HG03175 (cell line): ENCODE measurements at regions not wholly inside any gene's neighbourhood (a gene's known extent, or its start where the extent isn't known, plus 50 kb on each side); places are given as distances from the start of the nearest gene placed in this dataset.

ENCODE experiments used
- ATAC-seq: cut with Tn5 transposase; IDR thresholded peaks from one replicate; pipeline ENCODE4 v1.9.1; 2021; ENCODE audit warnings: mild to moderate bottlenecking, moderate library complexity; ENCODE audit not compliant: unreplicated experiment

DNA sequence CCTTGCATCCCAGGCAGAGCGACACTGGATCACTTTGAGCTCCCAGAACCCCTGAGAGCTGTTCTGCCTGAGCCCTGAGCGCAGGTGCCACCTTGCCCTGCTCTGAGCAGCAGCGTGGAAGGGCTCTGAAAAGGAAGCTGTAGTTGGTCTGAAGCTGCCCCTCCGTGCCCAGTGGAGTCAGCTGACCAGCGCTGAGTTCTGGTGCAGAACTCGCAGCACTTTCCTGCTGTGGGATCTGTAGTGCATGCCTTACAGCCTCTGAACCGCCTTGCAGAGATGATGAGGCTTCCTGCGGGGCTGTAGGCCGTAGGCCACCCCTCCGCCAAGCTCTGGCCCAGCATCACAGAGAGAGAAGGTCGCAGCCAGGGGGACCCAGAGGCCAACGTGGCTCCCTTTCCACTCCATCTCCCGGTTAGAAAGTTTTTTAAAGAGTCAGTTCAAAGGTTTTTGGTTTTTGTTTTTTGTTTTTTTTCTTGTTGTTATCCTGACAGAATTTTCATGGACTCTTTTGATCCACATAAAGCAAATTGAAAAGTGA is 158.3 kb upstream of the CST7 start:
- ATAC-seq: no peak

- no peak for ATAC-seq
Observed at GRCh38 chr20:24791953-24792352, 157.1 kb upstream of the CST7 start.

- ATAC-seq: no peak
Observed at GRCh38 chr20:24792641-24793495, 156.2 kb upstream of the CST7 start.

DNA sequence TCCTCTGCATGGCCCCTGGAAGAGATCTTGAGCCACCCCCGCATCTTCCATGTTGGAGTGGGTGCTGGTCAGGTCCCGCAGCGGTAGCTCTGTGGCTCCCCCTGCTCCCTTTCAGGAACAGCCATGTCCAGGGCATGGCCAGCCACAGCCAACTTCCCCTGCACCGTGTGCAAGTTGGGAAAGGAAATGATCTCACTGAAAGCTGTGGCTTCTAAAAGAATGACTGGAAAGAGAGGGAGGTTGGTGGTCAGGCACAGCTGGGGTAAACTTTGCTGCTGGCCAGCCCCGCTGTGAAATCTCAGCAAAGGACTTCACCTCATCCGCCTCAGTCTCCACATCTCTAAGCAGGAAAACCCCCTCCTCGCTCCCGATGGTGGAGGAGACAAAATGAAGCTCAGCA is 153.6 kb upstream of the CST7 start:
- no peak for ATAC-seq

- no peak for ATAC-seq
Observed at GRCh38 chr20:24796236-24796635, 152.8 kb upstream of the CST7 start.

- no peak for ATAC-seq
Observed at GRCh38 chr20:24797113-24797512, 152.0 kb upstream of the CST7 start.

DNA sequence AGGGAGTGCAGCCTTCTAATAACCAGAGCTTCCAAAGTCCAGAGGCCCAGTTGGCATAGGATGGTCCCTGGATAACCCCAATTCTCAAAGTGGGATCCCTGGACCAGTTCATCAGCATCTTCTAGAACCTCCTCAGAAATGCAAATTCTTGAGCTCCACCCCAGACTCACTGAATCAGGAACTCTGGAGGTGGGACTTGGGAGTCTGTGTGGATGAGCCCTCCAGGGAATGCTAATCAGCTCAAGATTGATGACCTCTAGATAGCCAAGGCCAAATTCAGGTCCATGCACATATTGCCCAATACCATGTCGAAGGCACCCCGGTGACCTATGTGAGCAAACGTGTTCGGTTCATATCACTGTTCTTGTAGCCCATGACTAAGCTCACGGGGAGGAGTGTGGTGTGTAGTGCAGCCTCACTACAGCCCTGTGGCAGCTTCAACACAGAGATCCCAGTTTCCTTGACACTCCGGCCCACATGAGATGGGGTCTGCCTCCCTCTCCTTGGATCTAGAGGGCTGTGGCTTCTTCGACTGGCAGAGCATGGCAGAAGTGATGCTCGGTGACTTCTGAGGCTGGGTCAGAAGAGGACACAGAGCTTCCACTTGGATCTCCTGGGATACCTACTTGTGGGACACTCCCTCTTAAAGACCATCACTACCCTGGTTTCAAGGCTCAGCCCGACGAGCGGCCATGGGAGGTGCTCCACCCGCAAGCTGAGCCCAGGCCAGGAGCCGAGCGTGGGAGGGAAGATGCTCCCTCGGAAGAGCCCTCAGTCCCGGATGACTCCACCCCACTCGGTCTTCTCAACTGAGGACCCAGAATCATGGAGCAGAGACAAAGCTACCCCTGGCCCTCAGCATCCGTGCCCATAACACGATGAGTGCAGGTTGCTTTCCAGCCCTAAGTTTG is 151.1 kb upstream of the CST7 start:
- no peak for ATAC-seq

- ATAC-seq: no peak
Observed at GRCh38 chr20:24798930-24799705, 150.0 kb upstream of the CST7 start.

DNA sequence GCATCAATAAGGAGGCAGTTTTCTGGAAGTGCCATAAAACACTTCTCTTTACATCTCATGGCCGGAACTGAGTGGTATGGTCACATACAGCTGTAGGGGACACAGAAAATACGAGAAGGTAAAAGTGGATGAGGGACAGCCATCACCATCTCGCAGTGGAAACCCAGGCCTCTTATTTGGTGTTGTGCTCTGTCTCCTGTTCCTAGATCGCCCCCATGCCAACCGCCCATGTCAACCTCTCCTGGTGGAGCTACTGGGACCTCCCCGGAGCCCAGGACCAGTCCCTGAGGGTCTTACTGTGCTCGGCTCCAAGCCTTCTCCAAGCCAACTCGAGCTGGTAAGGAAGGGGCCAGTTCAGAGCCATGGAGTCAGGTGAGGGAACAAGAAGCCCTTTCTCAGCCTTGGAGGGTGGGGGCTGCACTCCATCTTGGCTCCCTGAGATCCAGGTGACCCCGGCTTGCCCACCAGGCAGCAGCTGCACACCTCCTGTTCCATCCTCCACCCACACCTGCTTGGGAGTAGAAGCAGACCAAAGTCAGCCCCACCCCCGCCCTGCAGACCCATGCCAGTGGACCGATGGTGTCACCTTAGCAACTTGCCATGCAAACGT is 149.0 kb upstream of the CST7 start:
- no peak for ATAC-seq

DNA sequence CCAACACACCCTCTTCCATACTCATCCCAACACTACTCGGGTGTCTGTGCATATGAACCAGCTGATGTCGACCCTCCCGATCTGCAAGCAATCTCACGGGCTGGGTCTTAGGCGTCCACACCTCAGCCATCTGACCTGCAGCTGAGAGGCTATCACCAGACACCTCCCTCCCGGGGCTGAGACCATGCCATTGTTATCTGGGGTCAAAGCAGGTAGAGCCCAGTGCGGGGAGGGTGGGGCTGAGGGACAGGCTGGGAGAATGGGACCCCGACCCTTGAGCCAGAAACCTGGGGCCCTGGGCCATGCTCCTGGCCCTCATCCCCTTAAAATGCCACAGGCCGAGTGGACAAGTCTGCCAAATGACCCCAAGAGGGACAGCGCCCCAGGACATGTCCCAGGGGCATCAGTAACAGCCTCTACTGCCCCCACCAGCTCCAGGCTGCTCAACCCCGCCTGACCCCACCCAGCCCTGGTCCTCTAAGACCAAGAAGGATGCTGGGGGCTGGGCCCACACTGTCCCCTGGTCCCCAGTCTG is 146.7 kb upstream of the CST7 start:
- ATAC-seq: no peak

GRCh38 chr20:24804481-24805206 is 144.4 kb upstream of the CST7 start:
- no peak for ATAC-seq

- ATAC-seq: no peak
Observed at GRCh38 chr20:24805456-24806238, 143.4 kb upstream of the CST7 start.

DNA sequence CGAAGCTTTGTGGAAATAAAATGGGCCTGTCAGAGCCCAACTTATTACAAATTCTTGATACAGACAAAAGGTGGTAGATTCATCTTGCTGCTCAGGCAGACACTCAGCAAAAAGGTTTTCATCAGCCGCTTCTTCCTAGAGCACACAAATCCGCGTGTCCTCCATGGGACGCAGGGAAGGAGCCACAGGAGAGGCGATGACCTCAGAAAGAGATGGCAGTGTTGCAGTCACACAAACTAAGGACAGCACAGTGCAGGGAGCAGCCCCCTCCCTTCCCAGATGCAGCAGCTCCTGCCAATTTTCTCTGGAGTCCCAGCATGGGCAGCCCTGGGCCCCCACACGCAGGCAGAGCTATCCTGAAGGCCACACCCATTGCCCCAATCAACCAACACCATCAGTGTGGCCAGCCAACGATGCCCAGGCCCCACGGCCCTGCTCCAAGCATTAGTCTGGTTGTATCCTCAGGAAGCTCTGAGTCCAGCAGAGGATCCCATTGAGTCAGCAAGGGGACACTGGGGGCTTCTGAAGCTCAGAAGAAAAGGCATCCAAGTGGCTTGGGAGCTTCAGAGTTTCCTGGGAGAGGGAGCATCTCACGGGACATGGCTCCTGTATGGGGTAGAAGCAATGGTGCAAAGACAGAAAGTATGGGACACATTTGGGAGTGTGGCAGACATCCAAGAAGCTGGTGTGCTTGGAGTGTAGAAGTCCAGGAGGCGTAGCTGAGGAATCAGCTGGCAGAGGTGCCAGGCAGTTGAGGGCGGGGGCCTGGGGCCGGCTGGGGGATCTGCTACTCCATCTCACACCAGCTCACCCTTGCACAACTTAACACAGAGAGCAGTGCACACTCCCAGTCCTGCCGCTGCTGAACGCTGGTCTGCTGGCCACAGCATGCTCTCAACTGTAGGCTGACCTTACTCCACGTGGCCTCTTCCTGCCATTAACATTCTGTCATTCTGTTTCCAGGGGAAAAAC is 142.1 kb upstream of the CST7 start:
- no peak for ATAC-seq

GRCh38 chr20:24808616-24809015 is 140.5 kb upstream of the CST7 start:
- ATAC-seq: no peak

- ATAC-seq: no peak
Observed at GRCh38 chr20:24809606-24810005, 139.5 kb upstream of the CST7 start.

DNA sequence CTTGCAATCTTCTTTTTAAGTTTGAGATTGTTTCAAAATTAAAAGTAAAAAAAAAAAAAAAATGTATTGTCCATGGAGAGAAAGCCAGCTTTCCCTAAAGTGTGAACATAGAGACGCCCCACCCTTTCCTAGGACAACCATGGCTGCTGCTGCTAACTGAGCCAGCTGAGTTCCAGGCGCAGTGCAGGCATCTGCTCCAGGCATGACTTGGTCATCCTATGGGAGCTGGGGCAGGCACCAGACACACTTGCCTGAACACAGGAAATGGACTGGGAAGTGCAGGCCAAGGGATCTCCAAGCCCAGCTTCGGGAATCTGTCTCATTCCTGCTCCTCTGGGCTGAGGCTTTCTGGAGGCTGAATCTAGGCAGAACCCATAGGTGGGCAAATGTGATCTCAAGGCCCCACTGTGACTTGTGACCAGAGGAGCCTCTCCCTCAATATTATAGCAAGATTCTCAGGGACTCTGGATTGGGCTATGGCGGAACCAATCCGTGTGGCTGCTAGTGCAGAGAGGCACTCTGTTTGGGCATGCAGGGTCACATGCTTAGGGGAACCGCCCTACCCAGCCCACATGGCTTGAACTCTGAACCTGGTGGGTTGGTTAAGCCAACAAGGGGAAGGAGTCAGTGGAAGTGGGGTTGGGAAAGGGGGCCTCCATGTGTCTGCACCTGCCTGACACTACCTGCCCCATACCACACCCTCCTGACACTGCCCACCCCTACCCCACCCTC is 138.2 kb upstream of the CST7 start:
- ATAC-seq: no peak

DNA sequence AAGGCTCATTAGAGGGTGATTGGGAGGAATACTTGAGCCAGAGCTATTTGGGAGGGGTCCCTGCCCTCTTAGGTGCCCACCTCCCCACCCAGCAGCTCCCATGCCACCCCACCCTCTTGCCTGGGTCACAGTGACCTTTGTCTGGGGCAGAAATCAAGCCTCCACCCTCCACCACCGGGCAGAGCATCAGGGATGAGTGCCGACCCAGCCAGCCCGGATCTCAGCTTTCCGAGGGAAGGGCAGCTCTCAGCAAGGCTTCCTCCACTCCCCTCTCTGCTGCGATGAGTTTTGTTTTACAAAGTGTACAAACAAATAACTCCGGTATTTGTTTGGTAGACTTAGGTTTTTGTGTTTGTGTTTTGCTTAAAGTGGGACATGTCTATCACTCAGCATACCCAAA is 136.7 kb upstream of the CST7 start:
- ATAC-seq: no peak
